Cardiac muscle cell (in vitro differentiated cells and primary cell): ENCODE measurements at regions not wholly inside any gene's neighbourhood (a gene's known extent, or its start where the extent isn't known, plus 50 kb on each side); places are given as distances from the start of the nearest gene placed in this dataset.

Experiments used
- DNase-seq, 2 donors: peaks; one replicate each; pipeline versions ENCODE4 v3.0.0 to v3.0.0-alpha.2; 2010 to 2017; ENCODE audit warnings: low read depth in 1 of 2, low spot score in 1 of 2
- H3K27ac ChIP-seq: fragments of 200-600 bp; sonication (generic); 2 replicates; pipeline ENCODE4 v1.5.1; 2016
- H3K27me3 ChIP-seq: fragments of 200-600 bp; sonication (generic); 2 replicates; pipeline ENCODE4 v1.6.0; 2016; ENCODE audit warnings: control low read depth
- H3K36me3 ChIP-seq: fragments of 200-600 bp; sonication (generic); 2 replicates; pipeline ENCODE4 v1.5.1; 2016; ENCODE audit warnings: control low read depth
- H3K4me1 ChIP-seq: fragments of 200-600 bp; sonication (generic); 2 replicates; pipeline ENCODE4 v1.8.1; 2017; ENCODE audit warnings: low read depth, mild to moderate bottlenecking, mixed run types
- H3K4me3 ChIP-seq: fragments of 200-600 bp; sonication (generic); 2 replicates; pipeline ENCODE4 v1.5.1; 2016; ENCODE audit warnings: mild to moderate bottlenecking
- H3K9me3 ChIP-seq: fragments of 200-600 bp; sonication (generic); 2 replicates; pipeline ENCODE4 v1.5.1; 2017; ENCODE audit warnings: low read depth, mild to moderate bottlenecking, control low read depth
- CTCF ChIP-seq: IDR thresholded peaks from 2 replicates; pipeline ENCODE4 v1.5.1; 2012; ENCODE audit warnings: low read depth, mild to moderate bottlenecking, low read length

GRCh38 chr5:38086777-38087176, 171.6 kb upstream of the EGFLAM start:
- Histone ChIP-seq H3K27ac (no peak overlapping the region), H3K4me1 (no peaks in the 10 kb centered on the region), H3K9me3 (no peaks in the 10 kb centered on the region), H3K36me3 (no peaks in the 10 kb centered on the region), H3K4me3 (no peak overlapping the region), H3K27me3 (no peaks in the 10 kb centered on the region)
- no peak for TF ChIP-seq CTCF
- no peak for DNase-seq

GRCh38 chr5:38079620-38080402, 178.5 kb upstream of the EGFLAM start:
- H3K4me3 ChIP-seq, result no peak overlapping the region
- no peaks in the 10 kb centered on the region for H3K9me3 ChIP-seq
- no peaks in the 10 kb centered on the region for H3K27me3 ChIP-seq
- H3K27ac ChIP-seq, result no peak overlapping the region
- H3K36me3 ChIP-seq, result no peaks in the 10 kb centered on the region
- no peaks in the 10 kb centered on the region for H3K4me1 ChIP-seq
- no peak for DNase-seq
- no peak for TF ChIP-seq CTCF

GRCh38 chr5:38078161-38078560, 180.2 kb upstream of the EGFLAM start:
- TF ChIP-seq CTCF, result no peak
- Histone ChIP-seq H3K27me3 (no peaks in the 10 kb centered on the region), H3K4me1 (no peaks in the 10 kb centered on the region), H3K9me3 (no peaks in the 10 kb centered on the region), H3K36me3 (no peaks in the 10 kb centered on the region), H3K27ac (no peak overlapping the region), H3K4me3 (no peak overlapping the region)
- peak in 1 of 2 donors; percentile 32 for DNase-seq

GRCh38 chr5:38077652-38078051, 180.7 kb upstream of the EGFLAM start:
- Histone ChIP-seq H3K4me1 (no peaks in the 10 kb centered on the region), H3K27me3 (no peaks in the 10 kb centered on the region), H3K9me3 (no peaks in the 10 kb centered on the region), H3K36me3 (no peaks in the 10 kb centered on the region), H3K4me3 (no peak overlapping the region), H3K27ac (no peak overlapping the region)
- no peak for DNase-seq
- TF ChIP-seq CTCF, result no peak

GRCh38 chr5:38071831-38072694, 186.3 kb upstream of the EGFLAM start:
- Histone ChIP-seq H3K4me3 (no peak overlapping the region), H3K4me1 (no peaks in the 10 kb centered on the region), H3K27me3 (no peaks in the 10 kb centered on the region), H3K9me3 (no peaks in the 10 kb centered on the region), H3K36me3 (no peaks in the 10 kb centered on the region), H3K27ac (no peak overlapping the region)
- no peak for DNase-seq
- TF ChIP-seq CTCF, result no peak
